ENCODE measurements at regions not wholly inside any gene's neighbourhood (a gene's known extent, or its start where the extent isn't known, plus 50 kb on each side); places are given as distances from the start of the nearest gene placed in this dataset.

DNA sequence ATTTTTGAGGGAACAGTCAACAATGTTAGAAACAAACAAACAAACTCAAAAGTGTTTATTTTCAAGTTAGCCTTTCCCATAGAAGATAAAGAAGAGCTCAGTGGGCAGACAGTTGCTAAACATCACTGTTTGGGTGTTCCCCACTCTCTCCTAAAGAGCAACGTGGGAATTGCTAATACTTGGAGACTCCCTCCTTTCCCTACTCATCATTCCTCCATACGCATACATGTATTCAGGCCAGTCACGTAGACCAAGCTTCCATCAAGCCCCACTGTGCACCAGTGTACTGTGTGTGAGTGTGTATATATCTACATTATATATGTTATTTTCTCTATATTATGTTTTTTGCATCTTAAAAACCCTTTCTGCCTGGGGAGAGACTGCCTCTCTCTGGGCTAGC, 115.0 kb upstream of the EGFLAM start:
- Histone ChIP-seq H3K4me3 (replicated peaks in 1 of 4; ENCODE audit: control extremely low read depth in 1 of 4, insufficient read depth in 1 of 4, low read depth in 3 of 4, low read length in 4 of 4) (no peak overlapping the region), H3K36me3 (ENCODE audit: control insufficient read depth, insufficient read depth, low read length) (no peaks in the 10 kb centered on the region), H3K4me2 (ENCODE audit: extremely low read depth, insufficient read depth, low read length) (no peak overlapping the region), H2AFZ (ENCODE audit: low read length) (no peak overlapping the region), H3K27me3 (ENCODE audit: control insufficient read depth, insufficient read depth, low read length) (peaks cover 6% of the 10 kb centered on the region), H3K9me3 (ENCODE audit: control insufficient read depth, insufficient read depth, low read depth, low read length) (no peaks in the 10 kb centered on the region), H3K27ac (ENCODE audit: insufficient read depth, low read length) (no peak overlapping the region), H4K20me1 (ENCODE audit: control insufficient read depth, extremely low read depth, insufficient read depth, low read length) (no peaks in the 10 kb centered on the region), H3K9ac (ENCODE audit: insufficient read depth, low read length) (no peak overlapping the region), H3K4me1 (ENCODE audit: control insufficient read depth, extremely low read depth, insufficient read depth, low read length) (no peaks in the 10 kb centered on the region), H3K79me2 (ENCODE audit: control insufficient read depth, insufficient read depth, low read length) (no peaks in the 10 kb centered on the region)
- TF ChIP-seq, protein P1, sequence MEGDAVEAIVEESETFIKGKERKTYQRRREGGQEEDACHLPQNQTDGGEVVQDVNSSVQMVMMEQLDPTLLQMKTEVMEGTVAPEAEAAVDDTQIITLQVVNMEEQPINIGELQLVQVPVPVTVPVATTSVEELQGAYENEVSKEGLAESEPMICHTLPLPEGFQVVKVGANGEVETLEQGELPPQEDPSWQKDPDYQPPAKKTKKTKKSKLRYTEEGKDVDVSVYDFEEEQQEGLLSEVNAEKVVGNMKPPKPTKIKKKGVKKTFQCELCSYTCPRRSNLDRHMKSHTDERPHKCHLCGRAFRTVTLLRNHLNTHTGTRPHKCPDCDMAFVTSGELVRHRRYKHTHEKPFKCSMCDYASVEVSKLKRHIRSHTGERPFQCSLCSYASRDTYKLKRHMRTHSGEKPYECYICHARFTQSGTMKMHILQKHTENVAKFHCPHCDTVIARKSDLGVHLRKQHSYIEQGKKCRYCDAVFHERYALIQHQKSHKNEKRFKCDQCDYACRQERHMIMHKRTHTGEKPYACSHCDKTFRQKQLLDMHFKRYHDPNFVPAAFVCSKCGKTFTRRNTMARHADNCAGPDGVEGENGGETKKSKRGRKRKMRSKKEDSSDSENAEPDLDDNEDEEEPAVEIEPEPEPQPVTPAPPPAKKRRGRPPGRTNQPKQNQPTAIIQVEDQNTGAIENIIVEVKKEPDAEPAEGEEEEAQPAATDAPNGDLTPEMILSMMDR (conservative IDR thresholded peaks at IDR 0.05 in 1 of 2, IDR thresholded peaks at IDR 0.05 in 1 of 2; ENCODE audit: low read depth in 1 of 2, low read length in 2 of 2): no peak
- TF ChIP-seq EZH2 (IDR thresholded peaks at IDR 0.05; ENCODE audit: low read length, missing control alignments): no peak
- no peak for DNase-seq (ENCODE audit: low read depth in 2 of 2)

DNA sequence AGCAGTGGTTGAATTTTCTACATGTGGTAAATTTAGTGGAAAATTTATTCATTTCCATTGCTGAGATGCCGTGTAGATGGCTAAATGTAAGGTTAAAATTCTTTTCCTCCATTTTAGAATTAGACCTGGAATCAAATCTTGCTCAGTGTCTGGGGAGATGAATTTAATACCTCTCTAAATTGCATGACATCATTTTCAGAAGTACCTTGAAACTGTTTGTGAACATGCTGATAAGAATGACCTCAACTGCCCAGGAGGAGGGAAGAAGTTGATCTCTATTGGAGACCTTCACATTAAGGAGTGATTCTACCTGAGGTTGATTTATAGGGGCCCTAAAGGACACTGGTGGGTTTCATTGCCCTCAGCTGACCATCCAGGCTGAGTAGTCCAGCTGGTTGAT, 116.7 kb upstream of the EGFLAM start:
- no peak overlapping the region for H3K9ac ChIP-seq (ENCODE audit: insufficient read depth, low read length)
- no peak for DNase-seq (ENCODE audit: low read depth in 2 of 2)
- no peak for TF ChIP-seq EZH2 (IDR thresholded peaks at IDR 0.05; ENCODE audit: low read length, missing control alignments)
- TF ChIP-seq, protein P1 (conservative IDR thresholded peaks at IDR 0.05 in 1 of 2, IDR thresholded peaks at IDR 0.05 in 1 of 2; ENCODE audit: low read depth in 1 of 2, low read length in 2 of 2): no peak
- no peaks in the 10 kb centered on the region for H3K79me2 ChIP-seq (ENCODE audit: control insufficient read depth, insufficient read depth, low read length)
- H3K4me2 ChIP-seq (ENCODE audit: extremely low read depth, insufficient read depth, low read length): no peak overlapping the region
- H3K36me3 ChIP-seq (ENCODE audit: control insufficient read depth, insufficient read depth, low read length): no peaks in the 10 kb centered on the region
- no peak overlapping the region for H2AFZ ChIP-seq (ENCODE audit: low read length)
- peaks cover 6% of the 10 kb centered on the region for H3K27me3 ChIP-seq (ENCODE audit: control insufficient read depth, insufficient read depth, low read length)
- H4K20me1 ChIP-seq (ENCODE audit: control insufficient read depth, extremely low read depth, insufficient read depth, low read length): no peaks in the 10 kb centered on the region
- no peaks in the 10 kb centered on the region for H3K4me1 ChIP-seq (ENCODE audit: control insufficient read depth, extremely low read depth, insufficient read depth, low read length)
- H3K4me3 ChIP-seq (replicated peaks in 1 of 4; ENCODE audit: control extremely low read depth in 1 of 4, insufficient read depth in 1 of 4, low read depth in 3 of 4, low read length in 4 of 4): no peak overlapping the region
- no peak overlapping the region for H3K27ac ChIP-seq (ENCODE audit: insufficient read depth, low read length)
- no peaks in the 10 kb centered on the region for H3K9me3 ChIP-seq (ENCODE audit: control insufficient read depth, insufficient read depth, low read depth, low read length)

DNA sequence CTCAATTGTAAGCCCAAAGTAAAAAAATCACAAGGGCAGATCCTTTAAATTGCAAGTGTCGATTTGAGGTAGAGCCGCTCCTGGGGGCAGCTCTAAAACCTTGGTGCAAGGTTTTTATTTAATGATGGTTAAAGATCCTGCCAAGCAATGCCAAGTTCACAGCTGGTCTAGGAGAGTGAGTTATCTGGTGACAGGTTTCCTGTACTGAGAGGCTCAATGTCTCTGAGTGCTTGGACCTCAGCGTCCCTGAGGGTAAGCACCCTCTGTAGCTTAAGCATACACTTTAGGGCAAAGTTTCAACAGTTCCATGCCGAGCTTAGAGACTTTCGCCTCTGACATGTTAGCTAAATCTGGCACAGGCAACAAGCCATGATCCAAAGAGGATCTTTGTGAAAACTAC, 119.8 kb upstream of the EGFLAM start:
- DNase-seq (ENCODE audit: low read depth in 2 of 2): no peak
- no peak overlapping the region for H3K27ac ChIP-seq (ENCODE audit: insufficient read depth, low read length)
- H3K9me3 ChIP-seq (ENCODE audit: control insufficient read depth, insufficient read depth, low read depth, low read length): no peaks in the 10 kb centered on the region
- H3K36me3 ChIP-seq (ENCODE audit: control insufficient read depth, insufficient read depth, low read length): no peaks in the 10 kb centered on the region
- H3K9ac ChIP-seq (ENCODE audit: insufficient read depth, low read length): no peak overlapping the region
- no peak overlapping the region for H3K4me3 ChIP-seq (replicated peaks in 1 of 4; ENCODE audit: control extremely low read depth in 1 of 4, insufficient read depth in 1 of 4, low read depth in 3 of 4, low read length in 4 of 4)
- H2AFZ ChIP-seq (ENCODE audit: low read length): no peak overlapping the region
- H3K4me2 ChIP-seq (ENCODE audit: extremely low read depth, insufficient read depth, low read length): no peak overlapping the region
- no peaks in the 10 kb centered on the region for H4K20me1 ChIP-seq (ENCODE audit: control insufficient read depth, extremely low read depth, insufficient read depth, low read length)
- TF ChIP-seq, protein P1 (conservative IDR thresholded peaks at IDR 0.05 in 1 of 2, IDR thresholded peaks at IDR 0.05 in 1 of 2; ENCODE audit: low read depth in 1 of 2, low read length in 2 of 2): no peak
- TF ChIP-seq EZH2 (IDR thresholded peaks at IDR 0.05; ENCODE audit: low read length, missing control alignments): no peak
- no peaks in the 10 kb centered on the region for H3K4me1 ChIP-seq (ENCODE audit: control insufficient read depth, extremely low read depth, insufficient read depth, low read length)
- H3K79me2 ChIP-seq (ENCODE audit: control insufficient read depth, insufficient read depth, low read length): no peaks in the 10 kb centered on the region
- peaks cover 6% of the 10 kb centered on the region for H3K27me3 ChIP-seq (ENCODE audit: control insufficient read depth, insufficient read depth, low read length)
